Fibroblast of lung (primary cell): ENCODE measurements at regions not wholly inside any gene's neighbourhood (a gene's known extent, or its start where the extent isn't known, plus 50 kb on each side); places are given as distances from the start of the nearest gene placed in this dataset.

Experiments used
- DNase-seq, 2 donors: peaks; one replicate each; pipeline versions ENCODE4 v3.0.0 to v3.0.0-alpha.2; 2010; ENCODE audit warnings: low read depth in 2 of 2
- H2AFZ ChIP-seq: 2 replicates; pipeline ENCODE4 v1.5.1; 2012; ENCODE audit warnings: low read length, control low read depth, inconsistent platforms
- H3K27ac ChIP-seq: 2 replicates; pipeline ENCODE4 v1.5.1; 2011; ENCODE audit warnings: low read length, control low read depth; ENCODE audit not compliant: insufficient read depth
- H3K27me3 ChIP-seq: 2 replicates; pipeline ENCODE4 v1.5.1; 2011; ENCODE audit warnings: mild to moderate bottlenecking, low read length; ENCODE audit not compliant: control insufficient read depth, insufficient read depth
- H3K36me3 ChIP-seq: 2 replicates; pipeline ENCODE4 v1.5.1; 2011; ENCODE audit warnings: low read length; ENCODE audit not compliant: control insufficient read depth, insufficient read depth
- H3K4me1 ChIP-seq: 2 replicates; pipeline ENCODE4 v1.5.1; 2011; ENCODE audit warnings: low read length; ENCODE audit not compliant: control insufficient read depth, insufficient read depth; ENCODE audit errors: extremely low read depth
- H3K4me2 ChIP-seq: 2 replicates; pipeline ENCODE4 v1.5.1; 2011; ENCODE audit warnings: low read length, control low read depth; ENCODE audit not compliant: insufficient read depth; ENCODE audit errors: extremely low read depth
- H3K4me3 ChIP-seq, 4 experiments: fragments of 200-600 bp in 1 of 4; sonication (generic) in 1 of 4; replicated peaks in 1 of 4; 2 replicates each; pipeline ENCODE4 v1.5.1; 2011 to 2016; ENCODE audit warnings: low read length in 4 of 4, low read depth in 3 of 4, mild to moderate bottlenecking in 3 of 4, control low read depth in 2 of 4, inconsistent platforms in 1 of 4, mixed read lengths in 1 of 4; ENCODE audit not compliant: insufficient read depth in 1 of 4; ENCODE audit errors: control extremely low read depth in 1 of 4
- H3K79me2 ChIP-seq: 2 replicates; pipeline ENCODE4 v1.5.1; 2012; ENCODE audit warnings: mild to moderate bottlenecking, low read length, inconsistent platforms; ENCODE audit not compliant: control insufficient read depth, insufficient read depth
- H3K9ac ChIP-seq: 2 replicates; pipeline ENCODE4 v1.5.1; 2011; ENCODE audit warnings: mild to moderate bottlenecking, low read length, control low read depth; ENCODE audit not compliant: insufficient read depth
- H3K9me3 ChIP-seq: 2 replicates; pipeline ENCODE4 v1.5.1; 2012; ENCODE audit warnings: low read depth, low read length; ENCODE audit not compliant: control insufficient read depth, insufficient read depth
- H4K20me1 ChIP-seq: 2 replicates; pipeline ENCODE4 v1.5.1; 2011; ENCODE audit warnings: low read length; ENCODE audit not compliant: control insufficient read depth, insufficient read depth; ENCODE audit errors: extremely low read depth
- EZH2 ChIP-seq: IDR thresholded peaks from 2 replicates; pipeline ENCODE4 v1.5.1; 2012; ENCODE audit warnings: low read length, control low read depth, mild to moderate bottlenecking; ENCODE audit errors: missing control alignments
- TF ChIP-seq, protein P1 (sequence below), 2 donors: IDR thresholded peaks in 1 of 2; conservative IDR thresholded peaks in 1 of 2; 1 replicate in 1 of 2; 2 replicates in 1 of 2; pipeline ENCODE4 v1.5.1; 2011 to 2012; ENCODE audit warnings: low read length in 2 of 2, control low read depth in 1 of 2, inconsistent platforms in 1 of 2, low read depth in 1 of 2, mild to moderate bottlenecking in 1 of 2

DNA sequence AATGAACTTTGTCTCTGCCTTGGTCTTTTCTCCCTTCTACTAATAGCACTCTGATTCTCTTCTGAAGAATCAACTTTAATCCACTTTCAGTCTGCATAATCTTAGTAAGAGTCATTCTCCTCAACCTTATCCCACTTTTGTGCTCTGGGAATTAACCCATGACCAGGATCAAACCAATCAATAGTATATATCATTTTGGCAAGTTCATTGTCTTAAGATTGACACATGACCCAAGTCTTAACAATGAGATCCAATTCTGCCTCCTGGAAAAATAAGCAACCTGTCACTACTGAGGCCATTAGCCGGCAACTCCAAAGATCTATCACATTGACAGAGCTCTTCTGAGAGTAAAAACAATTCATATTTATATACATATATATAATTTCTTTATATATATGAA lies 1358.4 kb upstream of the ADGRL3 start:
- Histone ChIP-seq H2AFZ (no peak overlapping the region), H3K36me3 (no peaks in the 10 kb centered on the region), H3K27me3 (no peaks in the 10 kb centered on the region), H3K4me3 (no peak overlapping the region), H4K20me1 (no peaks in the 10 kb centered on the region), H3K4me1 (no peaks in the 10 kb centered on the region), H3K27ac (no peak overlapping the region), H3K79me2 (no peaks in the 10 kb centered on the region), H3K9me3 (no peaks in the 10 kb centered on the region), H3K9ac (no peak overlapping the region), H3K4me2 (no peak overlapping the region)
- no peak for DNase-seq
- TF ChIP-seq EZH2 = no peak
- TF ChIP-seq, protein P1, sequence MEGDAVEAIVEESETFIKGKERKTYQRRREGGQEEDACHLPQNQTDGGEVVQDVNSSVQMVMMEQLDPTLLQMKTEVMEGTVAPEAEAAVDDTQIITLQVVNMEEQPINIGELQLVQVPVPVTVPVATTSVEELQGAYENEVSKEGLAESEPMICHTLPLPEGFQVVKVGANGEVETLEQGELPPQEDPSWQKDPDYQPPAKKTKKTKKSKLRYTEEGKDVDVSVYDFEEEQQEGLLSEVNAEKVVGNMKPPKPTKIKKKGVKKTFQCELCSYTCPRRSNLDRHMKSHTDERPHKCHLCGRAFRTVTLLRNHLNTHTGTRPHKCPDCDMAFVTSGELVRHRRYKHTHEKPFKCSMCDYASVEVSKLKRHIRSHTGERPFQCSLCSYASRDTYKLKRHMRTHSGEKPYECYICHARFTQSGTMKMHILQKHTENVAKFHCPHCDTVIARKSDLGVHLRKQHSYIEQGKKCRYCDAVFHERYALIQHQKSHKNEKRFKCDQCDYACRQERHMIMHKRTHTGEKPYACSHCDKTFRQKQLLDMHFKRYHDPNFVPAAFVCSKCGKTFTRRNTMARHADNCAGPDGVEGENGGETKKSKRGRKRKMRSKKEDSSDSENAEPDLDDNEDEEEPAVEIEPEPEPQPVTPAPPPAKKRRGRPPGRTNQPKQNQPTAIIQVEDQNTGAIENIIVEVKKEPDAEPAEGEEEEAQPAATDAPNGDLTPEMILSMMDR (conservative IDR thresholded peaks at IDR 0.05 in 1 of 2, IDR thresholded peaks at IDR 0.05 in 1 of 2; ENCODE audit: low read depth in 1 of 2, low read length in 2 of 2) = no peak

DNA sequence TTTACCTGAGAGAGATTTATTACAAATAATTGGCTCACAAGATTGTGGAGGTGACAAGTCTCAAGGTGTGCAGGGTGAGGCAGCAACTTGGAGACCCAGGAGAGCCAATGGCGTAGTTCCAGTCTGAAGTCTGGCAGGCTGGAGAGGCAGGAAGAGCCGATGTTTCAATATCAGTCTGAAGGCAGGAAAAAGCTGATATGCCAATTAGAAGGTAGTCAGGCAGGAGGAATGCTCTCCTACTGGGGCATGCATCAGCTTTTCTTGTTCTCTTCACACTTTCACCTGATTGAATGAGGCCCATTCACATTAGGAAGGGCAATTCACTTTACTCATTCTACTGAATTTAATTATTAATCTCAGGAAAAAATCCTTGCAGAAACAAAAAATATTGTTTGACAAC lies 1351.7 kb upstream of the ADGRL3 start:
- Histone ChIP-seq H3K9ac (no peak overlapping the region), H3K36me3 (no peaks in the 10 kb centered on the region), H4K20me1 (no peaks in the 10 kb centered on the region), H3K9me3 (no peaks in the 10 kb centered on the region), H3K27ac (no peak overlapping the region), H3K4me2 (no peak overlapping the region), H3K4me1 (no peaks in the 10 kb centered on the region), H3K4me3 (no peak overlapping the region), H3K79me2 (no peaks in the 10 kb centered on the region), H2AFZ (no peak overlapping the region), H3K27me3 (no peaks in the 10 kb centered on the region)
- TF ChIP-seq EZH2 = no peak
- TF ChIP-seq, protein P1 (conservative IDR thresholded peaks at IDR 0.05 in 1 of 2, IDR thresholded peaks at IDR 0.05 in 1 of 2; ENCODE audit: low read depth in 1 of 2, low read length in 2 of 2) = no peak
- no peak for DNase-seq

DNA sequence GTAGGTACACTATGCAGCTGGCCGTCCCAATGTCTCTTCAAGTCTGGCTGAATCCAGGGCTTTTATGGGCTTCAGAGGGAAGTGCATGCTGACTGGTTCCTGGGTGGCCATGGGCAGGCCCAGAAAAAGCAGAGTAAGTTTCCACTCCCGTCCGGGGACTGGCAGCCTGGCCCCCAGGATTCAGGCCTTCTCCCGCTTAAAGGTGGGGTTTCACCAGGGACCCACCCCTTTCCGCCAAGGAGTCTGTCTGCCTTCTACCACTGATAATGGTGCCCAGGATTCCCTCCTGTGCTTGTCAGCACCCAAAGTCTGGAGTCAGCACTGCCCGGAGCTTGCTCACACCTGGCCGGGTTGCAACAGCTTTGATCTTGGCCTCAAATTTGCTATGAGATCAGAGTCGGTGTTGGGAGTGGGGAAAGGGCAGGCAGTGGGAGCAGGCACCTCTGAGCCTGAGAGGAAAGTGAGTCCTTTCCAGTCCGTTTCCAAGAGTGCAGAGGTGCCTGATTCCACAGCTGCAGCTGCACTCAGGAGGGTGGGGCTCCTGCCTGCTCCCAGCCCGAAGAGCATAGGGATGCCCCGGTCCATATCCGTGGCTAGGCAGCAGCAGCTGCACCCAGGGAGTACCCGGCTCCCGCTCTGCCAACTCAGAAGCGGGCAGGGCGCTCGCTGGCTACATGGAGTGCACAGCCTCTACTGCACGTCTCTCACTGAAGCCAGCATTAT lies 1344.3 kb upstream of the ADGRL3 start:
- H2AFZ ChIP-seq = no peak overlapping the region
- no peak overlapping the region for H3K4me3 ChIP-seq
- H3K9ac ChIP-seq = no peak overlapping the region
- H3K36me3 ChIP-seq = no peaks in the 10 kb centered on the region
- no peak for TF ChIP-seq EZH2
- TF ChIP-seq, protein P1 (conservative IDR thresholded peaks at IDR 0.05 in 1 of 2, IDR thresholded peaks at IDR 0.05 in 1 of 2; ENCODE audit: low read depth in 1 of 2, low read length in 2 of 2) = no peak
- H3K27me3 ChIP-seq = no peaks in the 10 kb centered on the region
- no peaks in the 10 kb centered on the region for H3K79me2 ChIP-seq
- no peak for DNase-seq
- no peaks in the 10 kb centered on the region for H3K9me3 ChIP-seq
- no peak overlapping the region for H3K4me2 ChIP-seq
- H4K20me1 ChIP-seq = no peaks in the 10 kb centered on the region
- no peaks in the 10 kb centered on the region for H3K4me1 ChIP-seq
- H3K27ac ChIP-seq = no peak overlapping the region
